NK-92 treated with Interleukin-12 subunit alpha and Interleukin-12 subunit beta, amount 100 ng/mL, for 24 hours (cell line): ENCODE measurements at regions not wholly inside any gene's neighbourhood (a gene's known extent, or its start where the extent isn't known, plus 50 kb on each side); places are given as distances from the start of the nearest gene placed in this dataset.

Source experiments
- DNase-seq: peaks from one replicate; lab custom pipeline; 2025; lab: John Stamatoyannopoulos, UW

GRCh38 chr4:152021788-152022438, 261.1 kb upstream of the GATB start:
- no peak for DNase-seq

- no peak for DNase-seq
These were observed 259.3 kb upstream of the GATB start for GRCh38 chr4:152020073-152020472.

- no peak for DNase-seq
These were observed 255.5 kb upstream of the GATB start for GRCh38 chr4:152016303-152016620.

GRCh38 chr4:152015597-152016302, 254.9 kb upstream of the GATB start:
- no peak for DNase-seq

GRCh38 chr4:152014280-152014679, 253.5 kb upstream of the GATB start:
- no peak for DNase-seq

- DNase-seq = no peak
These were observed 250.7 kb upstream of the GATB start for GRCh38 chr4:152011469-152011868.

GRCh38 chr4:152010710-152011079, 249.9 kb upstream of the GATB start:
- DNase-seq = no peak

- DNase-seq = no peak
These were observed 249.3 kb upstream of the GATB start for GRCh38 chr4:152009983-152010709.

- no peak for DNase-seq
These were observed 248.3 kb upstream of the GATB start for GRCh38 chr4:152009031-152009670.

- DNase-seq = no peak
These were observed 246.3 kb upstream of the GATB start for GRCh38 chr4:152007111-152007510.

- no peak for DNase-seq
These were observed 244.0 kb upstream of the GATB start for GRCh38 chr4:152004801-152005200.

GRCh38 chr4:152000518-152000917, 239.7 kb upstream of the GATB start:
- DNase-seq = no peak

- DNase-seq = no peak
These were observed 237.9 kb upstream of the GATB start for GRCh38 chr4:151998723-151999122.

- no peak for DNase-seq
These were observed 236.7 kb upstream of the GATB start for GRCh38 chr4:151997461-151997860.

- DNase-seq = no peak
These were observed 233.6 kb upstream of the GATB start for GRCh38 chr4:151994429-151994828.

GRCh38 chr4:151993521-151993920, 232.7 kb upstream of the GATB start:
- DNase-seq = no peak

- DNase-seq = no peak
These were observed 231.7 kb upstream of the GATB start for GRCh38 chr4:151992332-151993154.

GRCh38 chr4:151991884-151992167, 231.0 kb upstream of the GATB start:
- no peak for DNase-seq

GRCh38 chr4:151991001-151991883, 230.4 kb upstream of the GATB start:
- DNase-seq = no peak

GRCh38 chr4:151990201-151990600, 229.4 kb upstream of the GATB start:
- DNase-seq = no peak

GRCh38 chr4:151988591-151988990, 227.8 kb upstream of the GATB start:
- DNase-seq = no peak
